Cardiac muscle cell (in vitro differentiated cells and primary cell): ENCODE measurements at regions not wholly inside any gene's neighbourhood (a gene's known extent, or its start where the extent isn't known, plus 50 kb on each side); places are given as distances from the start of the nearest gene placed in this dataset.

Source experiments
- DNase-seq, 2 donors: peaks; one replicate each; pipeline versions ENCODE4 v3.0.0 to v3.0.0-alpha.2; 2010 to 2017; ENCODE audit warnings: low read depth in 1 of 2, low spot score in 1 of 2
- H3K27ac ChIP-seq: fragments of 200-600 bp; sonication (generic); 2 replicates; pipeline ENCODE4 v1.5.1; 2016
- H3K27me3 ChIP-seq: fragments of 200-600 bp; sonication (generic); 2 replicates; pipeline ENCODE4 v1.6.0; 2016; ENCODE audit warnings: control low read depth
- H3K36me3 ChIP-seq: fragments of 200-600 bp; sonication (generic); 2 replicates; pipeline ENCODE4 v1.5.1; 2016; ENCODE audit warnings: control low read depth
- H3K4me1 ChIP-seq: fragments of 200-600 bp; sonication (generic); 2 replicates; pipeline ENCODE4 v1.8.1; 2017; ENCODE audit warnings: low read depth, mild to moderate bottlenecking, mixed run types
- H3K4me3 ChIP-seq: fragments of 200-600 bp; sonication (generic); 2 replicates; pipeline ENCODE4 v1.5.1; 2016; ENCODE audit warnings: mild to moderate bottlenecking
- H3K9me3 ChIP-seq: fragments of 200-600 bp; sonication (generic); 2 replicates; pipeline ENCODE4 v1.5.1; 2017; ENCODE audit warnings: low read depth, mild to moderate bottlenecking, control low read depth
- TF ChIP-seq, protein P1 (sequence below): IDR thresholded peaks from 2 replicates; pipeline ENCODE4 v1.5.1; 2012; ENCODE audit warnings: low read depth, mild to moderate bottlenecking, low read length

GRCh38 chr9:7899753-7900152 is 100.2 kb upstream of the DMAC1 start:
- Histone ChIP-seq H3K4me3 (no peak overlapping the region), H3K9me3 (no peaks in the 10 kb centered on the region), H3K4me1 (peaks cover 8% of the 10 kb centered on the region), H3K27me3 (no peaks in the 10 kb centered on the region), H3K27ac (no peak overlapping the region), H3K36me3 (no peaks in the 10 kb centered on the region)
- TF ChIP-seq, protein P1, sequence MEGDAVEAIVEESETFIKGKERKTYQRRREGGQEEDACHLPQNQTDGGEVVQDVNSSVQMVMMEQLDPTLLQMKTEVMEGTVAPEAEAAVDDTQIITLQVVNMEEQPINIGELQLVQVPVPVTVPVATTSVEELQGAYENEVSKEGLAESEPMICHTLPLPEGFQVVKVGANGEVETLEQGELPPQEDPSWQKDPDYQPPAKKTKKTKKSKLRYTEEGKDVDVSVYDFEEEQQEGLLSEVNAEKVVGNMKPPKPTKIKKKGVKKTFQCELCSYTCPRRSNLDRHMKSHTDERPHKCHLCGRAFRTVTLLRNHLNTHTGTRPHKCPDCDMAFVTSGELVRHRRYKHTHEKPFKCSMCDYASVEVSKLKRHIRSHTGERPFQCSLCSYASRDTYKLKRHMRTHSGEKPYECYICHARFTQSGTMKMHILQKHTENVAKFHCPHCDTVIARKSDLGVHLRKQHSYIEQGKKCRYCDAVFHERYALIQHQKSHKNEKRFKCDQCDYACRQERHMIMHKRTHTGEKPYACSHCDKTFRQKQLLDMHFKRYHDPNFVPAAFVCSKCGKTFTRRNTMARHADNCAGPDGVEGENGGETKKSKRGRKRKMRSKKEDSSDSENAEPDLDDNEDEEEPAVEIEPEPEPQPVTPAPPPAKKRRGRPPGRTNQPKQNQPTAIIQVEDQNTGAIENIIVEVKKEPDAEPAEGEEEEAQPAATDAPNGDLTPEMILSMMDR: no peak
- DNase-seq: no peak

DNA sequence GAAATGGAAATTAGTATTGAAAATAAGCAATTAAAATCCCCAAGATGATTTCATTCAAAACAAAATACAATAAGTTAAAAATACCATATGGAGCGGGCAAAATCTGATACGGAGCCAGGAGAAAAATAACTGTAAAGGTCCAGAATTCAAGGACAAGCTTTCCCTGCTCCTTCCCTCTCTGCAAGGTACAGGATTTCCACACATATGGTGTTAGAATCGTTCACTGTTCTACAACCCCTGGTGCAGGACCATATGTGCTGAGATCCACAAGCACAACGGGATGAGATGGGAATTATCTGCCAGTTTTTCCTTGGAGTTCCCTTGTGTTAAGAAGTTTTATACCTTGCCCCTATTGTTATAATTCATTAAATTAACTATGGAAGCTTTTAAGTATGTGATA is 94.7 kb upstream of the DMAC1 start:
- no peak overlapping the region for H3K27ac ChIP-seq
- H3K4me3 ChIP-seq: no peak overlapping the region
- no peaks in the 10 kb centered on the region for H3K9me3 ChIP-seq
- TF ChIP-seq, protein P1: no peak
- no peaks in the 10 kb centered on the region for H3K36me3 ChIP-seq
- DNase-seq: no peak
- H3K4me1 ChIP-seq: no peaks in the 10 kb centered on the region
- no peaks in the 10 kb centered on the region for H3K27me3 ChIP-seq

- Histone ChIP-seq H3K27ac (no peak overlapping the region), H3K9me3 (no peaks in the 10 kb centered on the region), H3K4me3 (no peak overlapping the region), H3K36me3 (no peaks in the 10 kb centered on the region), H3K27me3 (no peaks in the 10 kb centered on the region), H3K4me1 (no peaks in the 10 kb centered on the region)
- DNase-seq: no peak
- TF ChIP-seq, protein P1: no peak
Observed at GRCh38 chr9:7892975-7893374, 93.4 kb upstream of the DMAC1 start.

GRCh38 chr9:7879551-7880245 is 80.1 kb upstream of the DMAC1 start:
- TF ChIP-seq, protein P1: no peak
- Histone ChIP-seq H3K36me3 (no peaks in the 10 kb centered on the region), H3K27ac (no peak overlapping the region), H3K9me3 (no peaks in the 10 kb centered on the region), H3K4me3 (no peak overlapping the region), H3K4me1 (no peaks in the 10 kb centered on the region), H3K27me3 (no peaks in the 10 kb centered on the region)
- peak in 1 of 2 donors; percentile 64 for DNase-seq

DNA sequence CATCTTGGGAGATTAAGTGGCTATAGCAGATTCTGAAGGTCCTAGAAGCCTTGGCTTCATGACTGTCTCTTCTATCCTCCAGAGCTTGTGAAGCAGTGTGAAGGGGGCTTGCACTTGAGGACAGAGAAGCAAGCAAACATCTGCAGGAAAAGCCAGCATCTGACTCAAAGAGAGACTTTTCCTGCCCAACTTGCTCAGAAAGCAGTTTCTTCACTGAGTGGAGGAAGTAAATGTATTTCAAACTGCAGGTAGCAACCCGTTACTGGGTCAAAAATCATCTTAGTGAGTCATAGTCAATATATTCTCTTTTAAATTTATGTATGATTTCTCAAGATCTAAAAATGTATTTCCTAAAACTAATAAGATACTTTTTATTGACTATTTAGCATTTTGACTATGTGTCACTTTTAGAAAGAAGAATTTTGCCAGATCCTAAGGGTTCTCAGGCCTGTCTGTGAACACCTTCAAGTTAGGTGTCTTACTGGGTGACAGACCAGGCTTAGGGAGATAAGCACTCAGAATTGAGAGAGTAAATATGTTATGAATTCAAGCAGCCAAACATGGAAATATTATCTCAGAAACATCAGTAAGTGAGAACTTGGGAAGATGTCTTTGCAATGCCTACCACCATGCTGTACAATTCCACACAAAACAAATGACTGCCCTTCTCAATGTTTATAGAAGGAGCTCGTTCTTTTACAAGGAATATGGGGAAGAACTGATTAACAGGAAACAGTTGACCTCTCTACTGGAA is 72.6 kb upstream of the DMAC1 start:
- TF ChIP-seq, protein P1: no peak
- Histone ChIP-seq H3K36me3 (no peaks in the 10 kb centered on the region), H3K27me3 (no peaks in the 10 kb centered on the region), H3K27ac (no peak overlapping the region), H3K4me3 (no peak overlapping the region), H3K4me1 (no peaks in the 10 kb centered on the region), H3K9me3 (no peaks in the 10 kb centered on the region)
- no peak for DNase-seq
